AG04450 (cell line): ENCODE measurements at regions not wholly inside any gene's neighbourhood (a gene's known extent, or its start where the extent isn't known, plus 50 kb on each side); places are given as distances from the start of the nearest gene placed in this dataset.

Source experiments
- CTCF ChIA-PET: fragments of 300-600, 350-600 bp; formaldehyde crosslinking; extraction: SDS; loops from one replicate; lab custom pipeline; 2022; ENCODE audit warnings: antibody characterized with exemption, inconsistent platforms; lab: Charles Lee
- POLR2A ChIA-PET: fragments of 350-600 bp; formaldehyde crosslinking; extraction: SDS; loops from one replicate; lab custom pipeline; 2021; ENCODE audit warnings: antibody characterized with exemption, inconsistent platforms; lab: Yijun Ruan, JAX
- DNase-seq: peaks from one replicate; pipeline ENCODE4 v3.0.0-alpha.2; 2011; ENCODE audit warnings: low read depth, low spot score
- H3K27ac ChIP-seq: one replicate; pipeline ENCODE4 v1.5.1; 2012; ENCODE audit warnings: low read depth, low read length, control low read depth
- H3K27me3 ChIP-seq: one replicate; pipeline ENCODE4 v1.6.0; 2012; ENCODE audit warnings: low read length; ENCODE audit not compliant: control insufficient read depth, insufficient read depth
- H3K4me3 ChIP-seq: 2 replicates; pipeline ENCODE4 v1.5.1; 2011; ENCODE audit warnings: mild to moderate bottlenecking, low read depth, low read length, control low read depth
- H3K9me3 ChIP-seq: 2 replicates; pipeline ENCODE4 v1.5.1; 2012; ENCODE audit warnings: low read length; ENCODE audit not compliant: control insufficient read depth, insufficient read depth
- CTCF ChIP-seq: IDR thresholded peaks from 2 replicates; pipeline ENCODE4 v1.5.1; 2011; ENCODE audit warnings: low read depth, low read length, control low read depth, inconsistent platforms

GRCh38 chr5:108650997-108651396 is 96.7 kb upstream of the FER start:
- no peak for TF ChIP-seq CTCF
- Histone ChIP-seq H3K4me3 (no peak overlapping the region), H3K27ac (no peak overlapping the region), H3K9me3 (peaks cover 6% of the 10 kb centered on the region; the same call in 1 of the 2 replicates), H3K27me3 (no peaks in the 10 kb centered on the region)
- POLR2A ChIA-PET, result no interaction called here
- CTCF ChIA-PET, result interaction anchor here (0.9 to 2.9 kb wide), 2 partner anchors 9 to 11 kb away, joined by 3 to 21 read pairs; no protein-coding TSS in a partner anchor
- DNase-seq, result no peak

GRCh38 chr5:108649646-108650045 is 98.1 kb upstream of the FER start:
- TF ChIP-seq CTCF, result no peak
- CTCF ChIA-PET, result interaction anchor here (1.7 to 2.9 kb wide), 2 partner anchors 8 to 31 kb away, joined by 5 to 21 read pairs; no protein-coding TSS in a partner anchor
- POLR2A ChIA-PET, result no interaction called here
- Histone ChIP-seq H3K4me3 (no peak overlapping the region), H3K27ac (no peak overlapping the region), H3K27me3 (no peaks in the 10 kb centered on the region), H3K9me3 (peaks cover 6% of the 10 kb centered on the region; the same call in 1 of the 2 replicates)
- no peak for DNase-seq

- no peak overlapping the region for H3K4me3 ChIP-seq
- no peaks in the 10 kb centered on the region for H3K27me3 ChIP-seq
- POLR2A ChIA-PET, result no interaction called here
- no peak overlapping the region for H3K27ac ChIP-seq
- CTCF ChIA-PET, result interaction anchor here (1.7 kb wide), 1 partner anchor 32 kb away, joined by 5 read pairs; no protein-coding TSS in a partner anchor
- no peak for DNase-seq
- no peak for TF ChIP-seq CTCF
- H3K9me3 ChIP-seq, result peaks cover 6% of the 10 kb centered on the region; the same call in 1 of the 2 replicates
These were observed 98.6 kb upstream of the FER start for GRCh38 chr5:108649106-108649505.

GRCh38 chr5:108642170-108642906 is 105.4 kb upstream of the FER start:
- POLR2A ChIA-PET, result no interaction called here
- peaks cover 1% of the 10 kb centered on the region; the same call in 1 of the 2 replicates for H3K9me3 ChIP-seq
- no peak overlapping the region for H3K4me3 ChIP-seq
- CTCF ChIA-PET, result interaction anchor here (0.5 to 5.9 kb wide), 49 partner anchors 9 to 858 kb away, joined by 3 to 30 read pairs (median 4); no protein-coding TSS in a partner anchor
- TF ChIP-seq CTCF, result peak; percentile 91
- no peaks in the 10 kb centered on the region for H3K27me3 ChIP-seq
- no peak overlapping the region for H3K27ac ChIP-seq
- DNase-seq, result peak; percentile 26

GRCh38 chr5:108641596-108641995 is 106.1 kb upstream of the FER start:
- no peaks in the 10 kb centered on the region for H3K9me3 ChIP-seq

More at GRCh38 chr5:108641596-108641995, 106.1 kb upstream of the FER start:
- CTCF ChIA-PET, result interaction anchor here (0.5 to 5.9 kb wide), 45 partner anchors 8 to 859 kb away, joined by 3 to 30 read pairs (median 4); no protein-coding TSS in a partner anchor
- H3K27me3 ChIP-seq, result no peaks in the 10 kb centered on the region
- no peak overlapping the region for H3K4me3 ChIP-seq
- no peak for TF ChIP-seq CTCF
- POLR2A ChIA-PET, result no interaction called here
- no peak overlapping the region for H3K27ac ChIP-seq
- no peak for DNase-seq
